ENCODE measurements at regions not wholly inside any gene's neighbourhood (a gene's known extent, or its start where the extent isn't known, plus 50 kb on each side); places are given as distances from the start of the nearest gene placed in this dataset.

GRCh38 chr15:59812889-59813288 is 123.8 kb upstream of the BNIP2 start:
- TF ChIP-seq ZNF558 (tag by site-specific recombination; IDR thresholded peaks at IDR 0.05) (no peak), ZNF501 (tag by site-specific recombination; IDR thresholded peaks at IDR 0.05) (no peak), ZNF596 (tag by site-specific recombination; IDR thresholded peaks at IDR 0.05) (no peak), ZBTB49 (tag by site-specific recombination; IDR thresholded peaks at IDR 0.05; ENCODE audit: low read depth) (no peak), ZNF175 (tag by site-specific recombination; IDR thresholded peaks at IDR 0.05) (no peak), ZNF571 (tag by site-specific recombination; IDR thresholded peaks at IDR 0.05) (no peak), ZBTB21 (tag by site-specific recombination; IDR thresholded peaks at IDR 0.05) (no peak)
